Trophoblast cell (in vitro differentiated cells and primary cell): ENCODE measurements at regions not wholly inside any gene's neighbourhood (a gene's known extent, or its start where the extent isn't known, plus 50 kb on each side); places are given as distances from the start of the nearest gene placed in this dataset.

Source experiments
- DNase-seq, 2 donors: peaks; one replicate each; pipeline ENCODE4 v3.0.0-alpha.2; 2016
- H2AFZ ChIP-seq: 2 replicates; pipeline ENCODE4 v1.6.1; 2013; ENCODE audit warnings: low read length, moderate library complexity, mild to moderate bottlenecking; ENCODE audit not compliant: insufficient read depth, poor library complexity
- H2AK5ac ChIP-seq: 2 replicates; pipeline ENCODE4 v1.6.1; 2013; ENCODE audit warnings: mild to moderate bottlenecking, low read length
- H2BK120ac ChIP-seq: 2 replicates; pipeline ENCODE4 v1.6.1; 2013; ENCODE audit warnings: low read length, mild to moderate bottlenecking, moderate library complexity; ENCODE audit not compliant: insufficient read depth, poor library complexity
- H2BK12ac ChIP-seq: 2 replicates; pipeline ENCODE4 v1.6.1; 2013; ENCODE audit warnings: mild to moderate bottlenecking, low read length, moderate library complexity
- H2BK5ac ChIP-seq: 2 replicates; pipeline ENCODE4 v1.6.1; 2013; ENCODE audit warnings: low read length, low read depth, moderate library complexity, mild to moderate bottlenecking; ENCODE audit not compliant: poor library complexity
- H3K14ac ChIP-seq: 2 replicates; pipeline ENCODE4 v1.6.1; 2013; ENCODE audit warnings: mild to moderate bottlenecking, low read length
- H3K18ac ChIP-seq: 2 replicates; pipeline ENCODE4 v1.6.1; 2013; ENCODE audit warnings: mild to moderate bottlenecking, low read length
- H3K23ac ChIP-seq: 2 replicates; pipeline ENCODE4 v1.6.1; 2013; ENCODE audit warnings: low read length
- H3K27ac ChIP-seq: 2 replicates; pipeline ENCODE4 v1.5.1; 2013; ENCODE audit warnings: low read depth, mild to moderate bottlenecking, inconsistent platforms, low read length, moderate library complexity
- H3K27me3 ChIP-seq: 2 replicates; pipeline ENCODE4 v1.6.1; 2013; ENCODE audit warnings: inconsistent platforms, mild to moderate bottlenecking, low read length, moderate library complexity; ENCODE audit not compliant: insufficient read depth
- H3K36me3 ChIP-seq, 2 experiments: 1 replicate in 1 of 2; 2 replicates in 1 of 2; pipeline ENCODE4 v1.6.1; 2013; ENCODE audit warnings: low read length in 2 of 2, mild to moderate bottlenecking in 2 of 2, moderate library complexity in 1 of 2; ENCODE audit not compliant: insufficient read depth in 2 of 2, control insufficient read depth in 1 of 2
- H3K4ac ChIP-seq: 2 replicates; pipeline ENCODE4 v1.6.1; 2013; ENCODE audit warnings: low read depth, mild to moderate bottlenecking, low read length, moderate library complexity
- H3K4me1 ChIP-seq, 2 experiments: 1 replicate in 1 of 2; 2 replicates in 1 of 2; pipeline ENCODE4 v1.6.1; 2013; ENCODE audit warnings: low read length in 2 of 2, mild to moderate bottlenecking in 2 of 2, moderate library complexity in 1 of 2; ENCODE audit not compliant: insufficient read depth in 2 of 2, control insufficient read depth in 1 of 2
- H3K4me2 ChIP-seq: 2 replicates; pipeline ENCODE4 v1.6.1; 2013; ENCODE audit warnings: inconsistent platforms, mild to moderate bottlenecking, low read length, moderate library complexity
- H3K4me3 ChIP-seq: 2 replicates; pipeline ENCODE4 v1.5.1; 2013; ENCODE audit warnings: mild to moderate bottlenecking, low read depth, low read length, inconsistent platforms
- H3K79me1 ChIP-seq: one replicate; pipeline ENCODE4 v1.6.1; 2013; ENCODE audit warnings: low read length
- H3K79me2 ChIP-seq: 2 replicates; pipeline ENCODE4 v1.6.1; 2013; ENCODE audit warnings: low read length, mild to moderate bottlenecking; ENCODE audit not compliant: control insufficient read depth, insufficient read depth, poor library complexity
- H3K9ac ChIP-seq: 2 replicates; pipeline ENCODE4 v1.6.1; 2013; ENCODE audit warnings: mild to moderate bottlenecking, low read length
- H3K9me3 ChIP-seq: 2 replicates; pipeline ENCODE4 v1.6.1; 2013; ENCODE audit warnings: low read depth, mild to moderate bottlenecking, control low read depth, inconsistent platforms, low read length; ENCODE audit not compliant: insufficient read depth
- H4K12ac ChIP-seq: 2 replicates; pipeline ENCODE4 v1.6.1; 2013; ENCODE audit warnings: low read depth, mild to moderate bottlenecking, low read length, moderate library complexity
- H4K8ac ChIP-seq: 2 replicates; pipeline ENCODE4 v1.6.1; 2013; ENCODE audit warnings: low read depth, mild to moderate bottlenecking, low read length, moderate library complexity
- H4K91ac ChIP-seq: one replicate; pipeline ENCODE4 v1.6.1; 2013; ENCODE audit warnings: low read depth, mild to moderate bottlenecking, low read length, moderate library complexity
- WGBS: extraction: QIAGEN DNeasy Blood & Tissue Kit; methylation state at CpG from one replicate; pipeline ENCODE4 v1.1.7; 2013; ENCODE audit warnings: missing lambda C conversion rate; ENCODE audit not compliant: insufficient read length, insufficient coverage; ENCODE audit errors: extremely low coverage; 5-methylcytosine and 5-hydroxymethylcytosine counted together

GRCh38 chr12:58463051-58463450 is 457.3 kb downstream of the LRIG3 start:
- Histone ChIP-seq H3K18ac (no peak overlapping the region), H2AK5ac (no peak overlapping the region), H3K4me1 (no peaks in the 10 kb centered on the region), H3K9me3 (peaks cover 2% of the 10 kb centered on the region), H4K12ac (no peak overlapping the region), H3K4me2 (no peak overlapping the region), H3K14ac (no peak overlapping the region), H2BK120ac (no peak overlapping the region), H4K8ac (no peak overlapping the region), H2AFZ (no peak overlapping the region), H3K4ac (no peak overlapping the region), H3K27ac (no peak overlapping the region), H3K79me2 (no peaks in the 10 kb centered on the region), H3K36me3 (no peaks in the 10 kb centered on the region), H3K4me3 (no peak overlapping the region), H3K27me3 (no peaks in the 10 kb centered on the region), H2BK12ac (no peak overlapping the region), H2BK5ac (no peak overlapping the region), H3K23ac (no peak overlapping the region), H4K91ac (no peak overlapping the region), H3K9ac (no peak overlapping the region), H3K79me1 (no peaks in the 10 kb centered on the region)
- no peak for DNase-seq
- no CpG with 5 or more reads among the region's 3 CpGs for WGBS

GRCh38 chr12:58465418-58465817 is 454.9 kb downstream of the LRIG3 start:
- Histone ChIP-seq H3K4me2 (no peak overlapping the region), H4K91ac (no peak overlapping the region), H3K79me1 (no peaks in the 10 kb centered on the region), H2BK120ac (no peak overlapping the region), H3K4me1 (no peaks in the 10 kb centered on the region), H4K12ac (no peak overlapping the region), H3K36me3 (no peaks in the 10 kb centered on the region), H2AFZ (no peak overlapping the region), H3K27ac (no peak overlapping the region), H2AK5ac (no peak overlapping the region), H2BK5ac (no peak overlapping the region), H3K4me3 (no peak overlapping the region), H3K23ac (no peak overlapping the region), H3K9me3 (peaks cover 2% of the 10 kb centered on the region), H3K4ac (no peak overlapping the region), H4K8ac (no peak overlapping the region), H3K9ac (no peak overlapping the region), H3K79me2 (no peaks in the 10 kb centered on the region), H3K27me3 (no peaks in the 10 kb centered on the region), H2BK12ac (no peak overlapping the region), H3K18ac (no peak overlapping the region), H3K14ac (no peak overlapping the region)
- no CpG with 5 or more reads among the region's 2 CpGs for WGBS
- DNase-seq = no peak

DNA sequence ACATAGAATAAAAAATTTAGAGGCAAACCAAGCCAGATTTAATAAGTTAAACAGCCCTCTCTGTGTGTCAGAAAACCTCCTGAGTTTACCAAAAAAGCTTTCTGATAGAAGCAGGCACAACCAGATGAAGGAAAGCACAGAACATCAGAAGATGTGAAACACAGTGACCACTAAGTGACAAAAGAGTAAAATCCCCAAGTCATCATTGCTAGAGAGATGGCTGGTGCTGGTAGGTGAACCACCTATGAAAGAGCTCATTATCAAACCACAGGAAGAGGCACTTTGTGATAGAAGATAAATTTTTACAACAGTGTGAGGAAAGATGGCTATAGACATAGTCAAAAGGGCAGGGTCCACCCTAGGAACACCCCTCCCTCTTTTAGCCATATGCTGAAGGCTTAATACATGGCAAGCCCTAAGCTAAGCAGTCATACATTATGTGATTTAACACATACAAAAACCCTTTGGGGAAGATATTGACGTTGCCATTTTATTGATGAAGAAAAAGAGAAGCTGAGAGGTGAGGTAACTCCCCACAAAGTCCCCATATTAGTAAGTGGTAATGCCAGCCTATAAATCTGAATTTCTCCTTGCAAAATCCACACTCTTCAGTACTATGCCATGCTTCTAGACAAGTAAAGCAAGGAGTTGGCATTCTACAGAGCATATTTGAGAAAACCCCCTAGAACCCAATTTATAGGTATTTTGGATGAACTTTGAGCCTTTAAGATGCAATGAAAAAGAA is 449.9 kb downstream of the LRIG3 start:
- Histone ChIP-seq H4K91ac (no peak overlapping the region), H3K79me1 (no peaks in the 10 kb centered on the region), H3K27ac (no peak overlapping the region), H2AFZ (no peak overlapping the region), H3K4me1 (no peaks in the 10 kb centered on the region), H2AK5ac (no peak overlapping the region), H3K36me3 (no peaks in the 10 kb centered on the region), H2BK12ac (no peak overlapping the region), H4K12ac (no peak overlapping the region), H3K14ac (no peak overlapping the region), H3K4me2 (no peak overlapping the region), H3K27me3 (no peaks in the 10 kb centered on the region), H3K4me3 (no peak overlapping the region), H2BK5ac (no peak overlapping the region), H3K23ac (no peak overlapping the region), H2BK120ac (no peak overlapping the region), H3K4ac (no peak overlapping the region), H3K9me3 (peaks cover 2% of the 10 kb centered on the region), H4K8ac (no peak overlapping the region), H3K9ac (no peak overlapping the region), H3K79me2 (no peaks in the 10 kb centered on the region), H3K18ac (no peak overlapping the region)
- DNase-seq = no peak
- no CpG with 5 or more reads among the region's 1 CpG for WGBS

DNA sequence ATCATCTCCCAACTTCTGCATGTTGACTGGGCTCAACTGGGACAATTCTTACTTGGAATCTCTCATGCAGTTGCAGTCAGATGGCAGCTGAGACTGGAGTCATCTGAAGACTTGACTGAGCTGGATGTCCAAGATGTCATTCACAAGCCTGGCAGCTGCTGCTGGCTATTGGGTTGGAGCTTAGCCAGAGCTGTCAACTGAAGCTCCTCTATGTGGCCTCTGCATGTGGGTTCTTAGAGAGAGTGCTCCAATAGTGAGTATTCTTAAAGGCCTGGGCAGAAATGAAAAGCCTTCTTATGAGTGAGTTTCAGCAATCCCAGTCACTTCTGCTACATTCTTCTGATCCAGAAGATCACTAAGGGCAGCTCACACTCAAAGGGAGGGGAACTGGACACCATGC is 440.9 kb downstream of the LRIG3 start:
- Histone ChIP-seq H3K79me1 (no peaks in the 10 kb centered on the region), H2AK5ac (no peak overlapping the region), H3K4me1 (no peaks in the 10 kb centered on the region), H3K4me2 (no peak overlapping the region), H3K36me3 (no peaks in the 10 kb centered on the region), H2BK12ac (no peak overlapping the region), H2BK5ac (no peak overlapping the region), H3K14ac (no peak overlapping the region), H3K23ac (no peak overlapping the region), H3K4me3 (no peak overlapping the region), H3K9ac (no peak overlapping the region), H4K91ac (no peak overlapping the region), H3K79me2 (no peaks in the 10 kb centered on the region), H4K12ac (no peak overlapping the region), H3K27ac (no peak overlapping the region), H4K8ac (no peak overlapping the region), H3K4ac (no peak overlapping the region), H3K18ac (no peak overlapping the region), H2BK120ac (no peak overlapping the region), H3K9me3 (no peaks in the 10 kb centered on the region), H2AFZ (no peak overlapping the region), H3K27me3 (no peaks in the 10 kb centered on the region)
- DNase-seq = no peak
